ENCODE measurements at regions not wholly inside any gene's neighbourhood (a gene's known extent, or its start where the extent isn't known, plus 50 kb on each side); places are given as distances from the start of the nearest gene placed in this dataset.

DNA sequence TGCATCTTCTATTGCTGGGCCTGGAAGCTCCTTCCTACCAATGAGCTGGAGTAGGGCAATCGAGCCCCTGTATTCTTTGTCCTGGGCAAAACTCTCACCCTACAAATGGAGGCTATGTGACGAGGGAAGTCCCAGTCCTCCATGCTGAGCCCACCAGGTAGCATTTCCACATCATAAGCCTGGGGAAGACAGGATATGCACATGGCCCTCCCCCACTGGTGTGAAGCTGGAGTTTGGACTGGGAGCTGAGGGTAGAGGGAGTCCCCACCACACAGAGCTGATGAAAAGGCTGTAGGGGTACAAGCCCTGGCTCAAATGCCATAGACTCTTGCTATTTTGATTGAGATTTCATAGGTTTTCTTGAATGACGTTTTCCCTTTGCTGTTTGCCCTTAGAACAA lies 99.5 kb upstream of the FOXC1 start:
- H3K4me3 ChIP-seq (ENCODE audit: low read depth, low read length), result no peak overlapping the region
- no peak for DNase-seq (ENCODE audit: low read depth)
- H3K27me3 ChIP-seq (ENCODE audit: control insufficient read depth, insufficient read depth, low read length), result peaks cover 3% of the 10 kb centered on the region
- no peaks in the 10 kb centered on the region for H3K36me3 ChIP-seq (ENCODE audit: control insufficient read depth, insufficient read depth, low read length)
- TF ChIP-seq CTCF (IDR thresholded peaks at IDR 0.05; ENCODE audit: insufficient read depth, low read length, poor library complexity, severe bottlenecking), result no peak

GRCh38 chr6:1513215-1513780 lies 96.4 kb upstream of the FOXC1 start:
- Histone ChIP-seq H3K4me3 (ENCODE audit: low read depth, low read length) (no peak overlapping the region), H3K36me3 (ENCODE audit: control insufficient read depth, insufficient read depth, low read length) (no peaks in the 10 kb centered on the region), H3K27me3 (ENCODE audit: control insufficient read depth, insufficient read depth, low read length) (no peaks in the 10 kb centered on the region)
- TF ChIP-seq CTCF (IDR thresholded peaks at IDR 0.05; ENCODE audit: insufficient read depth, low read length, poor library complexity, severe bottlenecking), result no peak
- no peak for DNase-seq (ENCODE audit: low read depth)

DNA sequence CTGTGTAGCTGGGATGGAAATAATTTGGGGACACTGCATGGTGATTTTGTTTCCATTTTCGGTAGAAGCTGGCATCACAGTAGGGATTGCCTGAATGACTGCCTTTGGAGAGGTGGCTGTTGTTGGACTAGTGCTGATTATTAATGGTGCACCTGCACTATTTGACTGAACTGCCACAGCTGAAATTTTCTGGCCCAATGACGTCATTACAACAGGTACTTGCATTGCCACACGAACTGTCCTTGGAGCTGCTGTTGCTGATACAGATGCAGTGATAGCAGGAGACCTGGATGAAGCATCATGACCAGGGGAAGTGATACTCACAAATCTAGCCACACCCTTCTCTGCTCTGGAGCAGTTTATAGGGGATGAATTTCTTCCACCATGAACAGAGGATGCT lies 95.6 kb upstream of the FOXC1 start:
- H3K4me3 ChIP-seq (ENCODE audit: low read depth, low read length), result no peak overlapping the region
- DNase-seq (ENCODE audit: low read depth), result no peak
- no peak for TF ChIP-seq CTCF (IDR thresholded peaks at IDR 0.05; ENCODE audit: insufficient read depth, low read length, poor library complexity, severe bottlenecking)
- no peaks in the 10 kb centered on the region for H3K36me3 ChIP-seq (ENCODE audit: control insufficient read depth, insufficient read depth, low read length)
- H3K27me3 ChIP-seq (ENCODE audit: control insufficient read depth, insufficient read depth, low read length), result no peaks in the 10 kb centered on the region

GRCh38 chr6:1515280-1515679 lies 94.4 kb upstream of the FOXC1 start:
- Histone ChIP-seq H3K4me3 (ENCODE audit: low read depth, low read length) (no peak overlapping the region), H3K36me3 (ENCODE audit: control insufficient read depth, insufficient read depth, low read length) (no peaks in the 10 kb centered on the region), H3K27me3 (ENCODE audit: control insufficient read depth, insufficient read depth, low read length) (no peaks in the 10 kb centered on the region)
- DNase-seq (ENCODE audit: low read depth), result no peak
- TF ChIP-seq CTCF (IDR thresholded peaks at IDR 0.05; ENCODE audit: insufficient read depth, low read length, poor library complexity, severe bottlenecking), result no peak

DNA sequence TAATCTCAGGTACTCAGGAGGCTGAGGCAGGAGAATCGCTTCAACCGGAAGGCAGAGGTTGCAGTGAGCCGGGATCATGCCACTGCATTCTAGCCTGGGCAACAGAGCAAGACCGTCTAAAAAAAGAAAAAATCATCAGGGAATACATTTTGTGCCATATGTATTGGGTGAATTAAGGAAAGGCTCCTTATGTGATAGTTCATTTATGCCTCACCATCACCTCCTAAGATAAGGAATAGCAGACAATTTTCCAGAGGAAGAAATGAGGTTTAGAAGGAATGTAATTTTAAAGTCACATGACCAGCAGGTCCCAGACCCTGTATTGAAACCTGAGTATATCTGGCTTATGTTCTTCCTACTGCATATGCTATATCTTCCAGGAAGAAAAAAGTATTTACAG lies 93.9 kb upstream of the FOXC1 start:
- TF ChIP-seq CTCF (IDR thresholded peaks at IDR 0.05; ENCODE audit: insufficient read depth, low read length, poor library complexity, severe bottlenecking), result no peak
- Histone ChIP-seq H3K36me3 (ENCODE audit: control insufficient read depth, insufficient read depth, low read length) (no peaks in the 10 kb centered on the region), H3K27me3 (ENCODE audit: control insufficient read depth, insufficient read depth, low read length) (no peaks in the 10 kb centered on the region), H3K4me3 (ENCODE audit: low read depth, low read length) (no peak overlapping the region)
- DNase-seq (ENCODE audit: low read depth), result no peak

- Histone ChIP-seq H3K36me3 (ENCODE audit: control insufficient read depth, insufficient read depth, low read length) (no peaks in the 10 kb centered on the region), H3K27me3 (ENCODE audit: control insufficient read depth, insufficient read depth, low read length) (peaks cover 2% of the 10 kb centered on the region), H3K4me3 (ENCODE audit: low read depth, low read length) (no peak overlapping the region)
- DNase-seq (ENCODE audit: low read depth), result no peak
- TF ChIP-seq CTCF (IDR thresholded peaks at IDR 0.05; ENCODE audit: insufficient read depth, low read length, poor library complexity, severe bottlenecking), result no peak
Measured at GRCh38 chr6:1516742-1517520, 92.8 kb upstream of the FOXC1 start.
